ENCODE measurements at regions not wholly inside any gene's neighbourhood (a gene's known extent, or its start where the extent isn't known, plus 50 kb on each side); places are given as distances from the start of the nearest gene placed in this dataset.
"Not testable (repeated sequence)": the region's sequence is repeated elsewhere in the genome, so short reads cannot be mapped to it uniquely, and the experiment has no call there.

DNA sequence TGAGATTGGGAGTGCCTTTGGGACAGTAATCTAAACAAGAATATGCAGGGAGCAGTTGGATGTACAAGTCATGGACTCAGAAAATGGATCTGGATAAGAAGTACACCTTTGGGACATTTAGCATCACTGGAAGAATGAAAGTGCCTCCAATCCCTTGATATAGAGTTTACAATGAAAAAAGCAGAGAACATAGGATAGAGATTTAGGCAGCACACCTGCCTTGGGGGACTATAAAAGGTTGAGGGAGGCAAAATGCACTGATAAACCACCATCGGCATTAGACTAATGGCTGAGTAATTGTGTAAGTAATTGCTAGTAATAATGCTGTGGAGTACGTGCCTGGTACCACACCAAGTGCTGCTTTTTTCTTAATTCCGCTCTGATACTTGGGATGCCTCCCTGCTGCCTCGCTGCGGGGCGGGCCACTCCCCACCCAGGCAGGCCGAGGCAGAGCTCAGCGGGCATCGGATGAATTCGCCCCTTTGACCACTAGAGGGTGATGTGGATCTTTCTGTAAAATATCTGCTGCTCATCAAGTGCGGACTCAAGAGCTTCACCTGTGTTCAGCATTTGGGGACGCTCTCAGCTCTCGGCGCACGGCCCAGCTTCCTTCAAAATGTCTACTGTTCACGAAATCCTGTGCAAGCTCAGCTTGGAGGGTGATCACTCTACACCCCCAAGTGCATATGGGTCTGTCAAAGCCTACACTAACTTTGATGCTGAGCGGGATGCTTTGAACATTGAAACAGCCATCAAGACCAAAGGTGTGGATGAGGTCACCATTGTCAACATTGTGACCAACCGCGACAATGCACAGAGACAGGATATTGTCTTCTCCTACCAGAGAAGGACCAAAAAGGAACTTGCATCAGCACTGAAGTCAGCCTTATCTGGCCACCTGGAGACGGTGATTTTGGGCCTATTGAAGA lies 99.9 kb downstream of the ANKRD18B start:
- peak; percentile 38 for DNase-seq (ENCODE audit: low spot score)
- TF ChIP-seq, protein P1, sequence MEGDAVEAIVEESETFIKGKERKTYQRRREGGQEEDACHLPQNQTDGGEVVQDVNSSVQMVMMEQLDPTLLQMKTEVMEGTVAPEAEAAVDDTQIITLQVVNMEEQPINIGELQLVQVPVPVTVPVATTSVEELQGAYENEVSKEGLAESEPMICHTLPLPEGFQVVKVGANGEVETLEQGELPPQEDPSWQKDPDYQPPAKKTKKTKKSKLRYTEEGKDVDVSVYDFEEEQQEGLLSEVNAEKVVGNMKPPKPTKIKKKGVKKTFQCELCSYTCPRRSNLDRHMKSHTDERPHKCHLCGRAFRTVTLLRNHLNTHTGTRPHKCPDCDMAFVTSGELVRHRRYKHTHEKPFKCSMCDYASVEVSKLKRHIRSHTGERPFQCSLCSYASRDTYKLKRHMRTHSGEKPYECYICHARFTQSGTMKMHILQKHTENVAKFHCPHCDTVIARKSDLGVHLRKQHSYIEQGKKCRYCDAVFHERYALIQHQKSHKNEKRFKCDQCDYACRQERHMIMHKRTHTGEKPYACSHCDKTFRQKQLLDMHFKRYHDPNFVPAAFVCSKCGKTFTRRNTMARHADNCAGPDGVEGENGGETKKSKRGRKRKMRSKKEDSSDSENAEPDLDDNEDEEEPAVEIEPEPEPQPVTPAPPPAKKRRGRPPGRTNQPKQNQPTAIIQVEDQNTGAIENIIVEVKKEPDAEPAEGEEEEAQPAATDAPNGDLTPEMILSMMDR (IDR thresholded peaks at IDR 0.05) = peak in 1 of 3 donors; percentile 52
- ATAC-seq (ENCODE audit: low FRiP score) = peak; percentile 71

- ATAC-seq (ENCODE audit: low FRiP score); DNase-seq (ENCODE audit: low spot score): not testable (repeated sequence)
Measured at GRCh38 chr9:33628318-33628717, 104.3 kb downstream of the ANKRD18B start.

DNA sequence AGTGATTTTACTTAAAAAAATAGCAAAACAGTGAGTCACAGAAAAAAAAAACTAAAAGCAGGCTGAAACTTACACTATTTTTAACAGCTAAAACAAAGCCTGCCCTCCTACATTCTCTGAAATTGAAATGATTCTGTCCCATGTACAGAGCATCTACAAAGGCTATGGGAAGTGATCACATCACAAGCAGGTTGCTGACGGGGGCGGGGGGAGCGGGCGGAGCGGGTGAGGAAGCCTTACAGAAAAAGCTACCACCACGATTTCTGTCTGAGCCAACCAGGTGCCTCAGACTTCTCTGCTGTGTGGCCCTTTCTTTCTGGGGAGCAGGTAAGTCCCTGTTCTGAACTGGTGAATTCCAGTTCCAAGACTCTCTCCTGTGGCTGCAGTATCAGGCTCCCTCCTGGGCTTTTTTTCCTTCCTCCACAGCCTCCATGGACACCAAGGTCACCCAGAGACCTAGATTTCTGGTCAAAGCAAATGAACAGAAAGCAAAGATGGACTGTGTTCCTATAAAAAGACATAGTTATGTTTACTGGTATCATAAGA lies 104.9 kb downstream of the ANKRD18B start:
- DNase-seq (ENCODE audit: low spot score) = no peak
- no peak for ATAC-seq (ENCODE audit: low FRiP score)
- TF ChIP-seq, protein P1 (IDR thresholded peaks at IDR 0.05) = no peak

GRCh38 chr9:33633636-33634035 lies 109.6 kb downstream of the ANKRD18B start:
- no peak for ATAC-seq (ENCODE audit: low FRiP score)
- DNase-seq (ENCODE audit: low spot score) = no peak
- TF ChIP-seq, protein P1 (IDR thresholded peaks at IDR 0.05) = no peak

- ATAC-seq (ENCODE audit: low FRiP score) (no peak), DNase-seq (ENCODE audit: low spot score) (no peak)
- TF ChIP-seq, protein P1 (IDR thresholded peaks at IDR 0.05) = no peak
Measured at GRCh38 chr9:33637881-33638280, 113.8 kb downstream of the ANKRD18B start.

GRCh38 chr9:33638391-33638915 lies 114.4 kb downstream of the ANKRD18B start:
- ATAC-seq (ENCODE audit: low FRiP score) = no peak
- TF ChIP-seq, protein P1 (IDR thresholded peaks at IDR 0.05) = no peak
- no peak for DNase-seq (ENCODE audit: low spot score)

DNA sequence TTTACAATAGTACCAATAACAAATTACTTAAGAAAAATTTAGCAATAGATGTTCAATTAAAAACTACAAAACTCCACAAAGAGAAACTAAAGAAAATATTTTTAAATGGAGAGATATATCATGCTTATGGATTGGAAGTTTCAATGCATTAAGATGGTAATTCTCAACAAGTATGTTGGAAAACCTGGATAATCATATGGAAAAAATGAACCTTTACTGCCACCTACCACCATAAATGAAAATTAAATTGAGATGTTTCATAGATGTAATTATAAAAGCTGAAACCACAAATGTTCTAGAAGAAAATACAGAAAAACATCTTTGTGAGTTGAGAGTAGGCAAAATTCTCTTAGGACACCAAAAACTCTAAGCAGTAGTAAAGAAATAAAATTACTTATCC lies 121.7 kb downstream of the ANKRD18B start:
- TF ChIP-seq, protein P1 (IDR thresholded peaks at IDR 0.05) = no peak
- no peak for DNase-seq (ENCODE audit: low spot score)
- ATAC-seq (ENCODE audit: low FRiP score) = no peak

All from omental fat pad (tissue), 3 donors.